Fibroblast of villous mesenchyme (primary cell): ENCODE measurements at regions not wholly inside any gene's neighbourhood (a gene's known extent, or its start where the extent isn't known, plus 50 kb on each side); places are given as distances from the start of the nearest gene placed in this dataset.
A peak's percentile ranks its signal among the peaks of the same experiment; 100 is the strongest.

Experiments
- DNase-seq: peaks from one replicate; pipeline ENCODE4 v3.0.0-alpha.2; 2010; ENCODE audit warnings: low read depth
- H3K4me3 ChIP-seq: 2 replicates; pipeline ENCODE4 v1.5.1; 2011; ENCODE audit warnings: low read depth, mild to moderate bottlenecking, low read length
- CTCF ChIP-seq: IDR thresholded peaks from 2 replicates; pipeline ENCODE4 v1.5.1; 2012; ENCODE audit warnings: low read depth, mild to moderate bottlenecking, low read length; ENCODE audit not compliant: insufficient read depth

- TF ChIP-seq CTCF = no peak
- H3K4me3 ChIP-seq = no peak overlapping the region
- no peak for DNase-seq
Measured at GRCh38 chr2:176388861-176389260, 119.6 kb downstream of the MTX2 start.

- DNase-seq = no peak
- TF ChIP-seq CTCF = no peak
- H3K4me3 ChIP-seq = no peak overlapping the region
Measured at GRCh38 chr2:176390276-176391147, 121.3 kb downstream of the MTX2 start.

- H3K4me3 ChIP-seq = no peak overlapping the region
- no peak for TF ChIP-seq CTCF
- peak; percentile 22 for DNase-seq
Measured at GRCh38 chr2:176391148-176391419, 121.8 kb downstream of the MTX2 start.

- TF ChIP-seq CTCF = no peak
- no peak overlapping the region for H3K4me3 ChIP-seq
- DNase-seq = no peak
Measured at GRCh38 chr2:176392249-176392648, 123.0 kb downstream of the MTX2 start.

- TF ChIP-seq CTCF = no peak
- no peak overlapping the region for H3K4me3 ChIP-seq
- no peak for DNase-seq
Measured at GRCh38 chr2:176392744-176393414, 123.6 kb downstream of the MTX2 start.

- DNase-seq = no peak
- no peak for TF ChIP-seq CTCF
- no peak overlapping the region for H3K4me3 ChIP-seq
Measured at GRCh38 chr2:176395273-176395854, 126.1 kb downstream of the MTX2 start.
